Spleen (tissue), 7 donors: ENCODE measurements at regions not wholly inside any gene's neighbourhood (a gene's known extent, or its start where the extent isn't known, plus 50 kb on each side); places are given as distances from the start of the nearest gene placed in this dataset.

ENCODE experiments used
- CTCF ChIP-seq, 11 experiments: fragments of 200-600 bp in 7 of 11; fragments of 450-650 bp in 4 of 11; sonication (generic) in 4 of 11; IDR thresholded peaks in 8 of 11; conservative IDR thresholded peaks in 3 of 11; 1 replicate in 7 of 11; 2 replicates in 4 of 11; pipeline versions ENCODE4 v1.4.0 to v1.8.0; 2016 to 2021; ENCODE audit warnings: antibody characterized with exemption in 11 of 11, inconsistent platforms in 4 of 11, mild to moderate bottlenecking in 1 of 11
- POLR2A ChIP-seq, 3 donors: fragments of 450-650 bp; IDR thresholded peaks; one replicate each; pipeline ENCODE4 v1.5.1; 2017; ENCODE audit warnings: antibody characterized with exemption in 3 of 3, mild to moderate bottlenecking in 1 of 3
- donor health status: DM: no; HTN: no; CAD: no; lungs with moderate emphysema.
- donor health status: DM: no; HTN: no; CAD: no.
- donor health status: DM: no; HTN: no; CAD: no.

DNA sequence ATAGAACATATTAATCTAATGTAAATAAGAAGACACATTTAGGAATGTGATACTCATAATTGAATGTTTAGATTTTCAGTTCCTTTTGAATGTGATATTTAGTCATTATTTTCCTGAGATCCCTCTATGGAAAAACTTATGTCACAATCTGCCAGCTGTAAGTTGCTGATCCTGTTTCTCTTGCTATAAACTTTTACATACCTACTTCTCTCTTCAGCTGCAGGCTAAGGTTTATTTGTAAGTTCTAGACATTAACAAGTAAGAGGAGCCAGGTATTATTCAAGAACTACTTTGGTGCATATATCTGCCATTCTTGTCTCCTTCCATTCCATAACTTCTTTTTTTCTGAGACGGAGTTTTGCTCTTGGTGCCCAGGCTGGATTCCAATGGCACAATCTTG lies 462.4 kb downstream of the PRR16 start:
- no peak for TF ChIP-seq CTCF (IDR thresholded peaks at IDR 0.05 in 8 of 11, conservative IDR thresholded peaks at IDR 0.05 in 3 of 11)
- TF ChIP-seq POLR2A (IDR thresholded peaks at IDR 0.05), result no peak
